GM21737 (cell line): ENCODE measurements at regions not wholly inside any gene's neighbourhood (a gene's known extent, or its start where the extent isn't known, plus 50 kb on each side); places are given as distances from the start of the nearest gene placed in this dataset.

ENCODE experiments used
- ATAC-seq: cut with Tn5 transposase; IDR thresholded peaks from one replicate; pipeline ENCODE4 v1.9.1; 2021; ENCODE audit warnings: mild to moderate bottlenecking, moderate library complexity; ENCODE audit not compliant: unreplicated experiment

- ATAC-seq = no peak
Observed at GRCh38 chr6:147711476-147711875, 203.0 kb downstream of the SAMD5 start.

- ATAC-seq = no peak
Observed at GRCh38 chr6:147712841-147713240, 204.4 kb downstream of the SAMD5 start.

- no peak for ATAC-seq
Observed at GRCh38 chr6:147715035-147715434, 206.5 kb downstream of the SAMD5 start.

GRCh38 chr6:147716434-147716833, 207.9 kb downstream of the SAMD5 start:
- no peak for ATAC-seq

- ATAC-seq = no peak
Observed at GRCh38 chr6:147717991-147718390, 209.5 kb downstream of the SAMD5 start.

- ATAC-seq = no peak
Observed at GRCh38 chr6:147722158-147722557, 213.7 kb downstream of the SAMD5 start.

GRCh38 chr6:147724454-147724853, 216.0 kb downstream of the SAMD5 start:
- no peak for ATAC-seq

GRCh38 chr6:147726342-147726741, 217.9 kb downstream of the SAMD5 start:
- ATAC-seq = no peak

- no peak for ATAC-seq
Observed at GRCh38 chr6:147728903-147729302, 220.4 kb downstream of the SAMD5 start.

- ATAC-seq = no peak
Observed at GRCh38 chr6:147733686-147734085, 225.2 kb downstream of the SAMD5 start.

GRCh38 chr6:147734151-147734550, 225.7 kb downstream of the SAMD5 start:
- no peak for ATAC-seq

GRCh38 chr6:147735924-147736323, 227.4 kb downstream of the SAMD5 start:
- no peak for ATAC-seq

- no peak for ATAC-seq
Observed at GRCh38 chr6:147737115-147737514, 228.6 kb downstream of the SAMD5 start.

GRCh38 chr6:147738099-147738498, 229.6 kb downstream of the SAMD5 start:
- no peak for ATAC-seq

GRCh38 chr6:147738516-147739162, 230.1 kb downstream of the SAMD5 start:
- ATAC-seq = no peak

- ATAC-seq = no peak
Observed at GRCh38 chr6:147740326-147740725, 231.8 kb downstream of the SAMD5 start.

GRCh38 chr6:147740916-147741315, 232.4 kb downstream of the SAMD5 start:
- ATAC-seq = no peak

- no peak for ATAC-seq
Observed at GRCh38 chr6:147741389-147741788, 232.9 kb downstream of the SAMD5 start.

GRCh38 chr6:147742440-147742839, 233.9 kb downstream of the SAMD5 start:
- ATAC-seq = no peak

GRCh38 chr6:147744012-147744411, 235.5 kb downstream of the SAMD5 start:
- ATAC-seq = no peak

GRCh38 chr6:147749331-147749730, 240.8 kb downstream of the SAMD5 start:
- no peak for ATAC-seq

GRCh38 chr6:147750413-147750812, 241.9 kb downstream of the SAMD5 start:
- ATAC-seq = no peak

GRCh38 chr6:147751232-147751631, 242.7 kb downstream of the SAMD5 start:
- ATAC-seq = no peak
